H1 (cell line): ENCODE measurements at regions not wholly inside any gene's neighbourhood (a gene's known extent, or its start where the extent isn't known, plus 50 kb on each side); places are given as distances from the start of the nearest gene placed in this dataset.

Source experiments
- CBX5 ChIP-seq: fragments of 300-800, 300-1000 bp; sonication (generic); IDR thresholded peaks from 2 replicates; pipeline ENCODE4 v1.7.1; 2016; ENCODE audit warnings: antibody characterized with exemption, low read length, low read depth
- GABPA ChIP-seq: IDR thresholded peaks from 2 replicates; pipeline ENCODE4 v1.6.1; 2011; ENCODE audit warnings: mild to moderate bottlenecking, low read length, moderate library complexity, borderline replicate concordance; ENCODE audit not compliant: insufficient read depth
- MAFK ChIP-seq: IDR thresholded peaks from 2 replicates; pipeline ENCODE4 v1.6.1; 2012; ENCODE audit warnings: low read depth, mild to moderate bottlenecking, improper control_type of control experiment, low read length
- NANOG ChIP-seq: IDR thresholded peaks from 2 replicates; pipeline ENCODE4 v1.6.1; 2011; ENCODE audit warnings: low read length, low read depth, mild to moderate bottlenecking, inconsistent platforms; ENCODE audit not compliant: insufficient read depth, poor library complexity, severe bottlenecking
- PHF8 ChIP-seq: fragments of 200-600 bp; sonication (generic); conservative IDR thresholded peaks from 2 replicates; pipeline ENCODE4 v1.7.1; 2012; ENCODE audit warnings: low read depth, mild to moderate bottlenecking, inconsistent platforms, low read length, moderate library complexity
- POU5F1 ChIP-seq: IDR thresholded peaks from 2 replicates; pipeline ENCODE4 v1.6.1; 2011; ENCODE audit warnings: low read depth, mild to moderate bottlenecking, low read length, moderate library complexity
- SIRT6 ChIP-seq: IDR thresholded peaks from one replicate; pipeline ENCODE4 v1.7.1; 2012; ENCODE audit warnings: low read length, inconsistent platforms
- TAF1 ChIP-seq: IDR thresholded peaks from 2 replicates; pipeline ENCODE4 v1.6.1; 2011; ENCODE audit warnings: mild to moderate bottlenecking, low read depth, low read length
- TBP ChIP-seq: IDR thresholded peaks from 2 replicates; pipeline ENCODE4 v1.6.1; 2011; ENCODE audit warnings: low read depth, low read length, improper control_type of control experiment

DNA sequence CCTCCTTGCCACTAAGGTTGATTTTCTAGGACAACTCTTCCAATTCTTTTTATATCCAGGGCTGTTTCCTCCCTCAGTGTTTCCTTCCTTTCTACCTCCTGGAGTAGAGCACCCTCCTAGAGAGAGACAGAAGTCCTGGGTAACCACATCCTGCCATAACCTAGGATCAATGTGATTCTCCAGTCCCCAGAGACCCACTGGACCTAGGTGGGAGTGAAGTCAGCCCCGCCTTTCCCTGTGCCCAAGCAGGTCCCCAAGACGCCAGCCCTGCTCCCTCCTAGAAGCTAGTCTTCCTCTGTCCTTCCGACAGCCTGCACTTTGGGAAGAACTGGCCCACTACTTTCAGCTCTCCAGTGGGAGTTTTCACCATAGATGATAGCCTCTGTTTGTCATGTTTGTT, 166.8 kb upstream of the PLEKHG7 start (continued):
- no peak for TF ChIP-seq POU5F1
- TF ChIP-seq NANOG, result no peak
- TF ChIP-seq TBP, result no peak
- no peak for TF ChIP-seq PHF8
- TF ChIP-seq SIRT6, result no peak
- no peak for TF ChIP-seq GABPA
- TF ChIP-seq MAFK, result no peak
- TF ChIP-seq TAF1, result no peak
- TF ChIP-seq CBX5, result no peak
- TF ChIP-seq, all 59 proteins: peak for 0
